ENCODE measurements at regions not wholly inside any gene's neighbourhood (a gene's known extent, or its start where the extent isn't known, plus 50 kb on each side); places are given as distances from the start of the nearest gene placed in this dataset.

GRCh38 chr1:29396438-29397255, 160.3 kb downstream of the PTPRU start:
- ChIA-PET SMC1A (ENCODE audit: uncharacterized antibody, unreplicated experiment) (no interaction called here), CTCF (no interaction called here), RAD21 (ENCODE audit: unreplicated experiment) (no interaction called here), POLR2A (interaction anchor here (0.6 kb wide), 1 partner anchor 753 kb away, joined by 8 read pairs; the partner anchor contains the start of gene TAF12)
- no peak overlapping the region for H2AFZ ChIP-seq (ENCODE audit: control insufficient read depth, low read depth, low read length)
- BruUV-seq (replicated peaks): no TSS peak
- 0 out of 4 replicates have a peak, but pooled peaks cover 0 to 3% of the 10 kb centered on the region in 2 experiments for H3K27me3 ChIP-seq (replicated peaks in 1 of 2; ENCODE audit: control insufficient read depth in 2 of 2, insufficient read depth in 2 of 2, low read length in 1 of 2)
- no peaks in the 10 kb centered on the region for H4K20me1 ChIP-seq (ENCODE audit: control insufficient read depth, insufficient read depth)
- ATAC-seq: no peak
- H3K4me2 ChIP-seq (ENCODE audit: control insufficient read depth, insufficient read depth): no peak overlapping the region
- no peaks in the 10 kb centered on the region for H3K9me3 ChIP-seq (replicated peaks; ENCODE audit: control insufficient read depth, insufficient read depth, low read length)
- TF ChIP-seq STAT3 (IDR thresholded peaks at IDR 0.05; ENCODE audit: low read depth, low read length) (no peak), POU2F2 (IDR thresholded peaks at IDR 0.05; ENCODE audit: borderline replicate concordance, low read depth, low read length) (no peak), HDGF (IDR thresholded peaks at IDR 0.05) (no peak), ESRRA (IDR thresholded peaks at IDR 0.05; ENCODE audit: low read length) (no peak), YBX1 (IDR thresholded peaks at IDR 0.05) (no peak), CBX3 (IDR thresholded peaks at IDR 0.05; ENCODE audit: borderline replicate concordance, low read depth) (no peak), ZNF207 (IDR thresholded peaks at IDR 0.05; ENCODE audit: borderline replicate concordance) (no peak)
- TF ChIP-seq, protein P1, sequence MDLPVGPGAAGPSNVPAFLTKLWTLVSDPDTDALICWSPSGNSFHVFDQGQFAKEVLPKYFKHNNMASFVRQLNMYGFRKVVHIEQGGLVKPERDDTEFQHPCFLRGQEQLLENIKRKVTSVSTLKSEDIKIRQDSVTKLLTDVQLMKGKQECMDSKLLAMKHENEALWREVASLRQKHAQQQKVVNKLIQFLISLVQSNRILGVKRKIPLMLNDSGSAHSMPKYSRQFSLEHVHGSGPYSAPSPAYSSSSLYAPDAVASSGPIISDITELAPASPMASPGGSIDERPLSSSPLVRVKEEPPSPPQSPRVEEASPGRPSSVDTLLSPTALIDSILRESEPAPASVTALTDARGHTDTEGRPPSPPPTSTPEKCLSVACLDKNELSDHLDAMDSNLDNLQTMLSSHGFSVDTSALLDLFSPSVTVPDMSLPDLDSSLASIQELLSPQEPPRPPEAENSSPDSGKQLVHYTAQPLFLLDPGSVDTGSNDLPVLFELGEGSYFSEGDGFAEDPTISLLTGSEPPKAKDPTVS (IDR thresholded peaks at IDR 0.05; ENCODE audit: low read depth, low read length): no peak
- no peak for DNase-seq (ENCODE audit: low read depth, low spot score)
- H3K9ac ChIP-seq (ENCODE audit: control insufficient read depth, insufficient read depth, low read length): no peak overlapping the region
- H3K27ac ChIP-seq (ENCODE audit: control insufficient read depth, insufficient read depth): no peak overlapping the region
- FAIRE-seq: no peak
- no peak overlapping the region for H3K4me3 ChIP-seq
- 29% methylated on average over 10 of the region's 10 CpGs for WGBS (ENCODE audit: insufficient coverage, insufficient replicate concordance, low lambda C conversion rate, missing lambda C conversion rate)
- intact Hi-C loops (cut with micrococcal nuclease; ENCODE audit: unreplicated experiment) (no loop called here), in situ Hi-C loops (cut with MboI) (no loop called here)
- H3K4me1 ChIP-seq (ENCODE audit: control insufficient read depth, insufficient read depth, low read length): no peaks in the 10 kb centered on the region
- no peaks in the 10 kb centered on the region for H3K79me2 ChIP-seq (ENCODE audit: control insufficient read depth, insufficient read depth, low read length)
- H3K36me3 ChIP-seq (ENCODE audit: control insufficient read depth in 2 of 2, insufficient read depth in 2 of 2, low read length in 1 of 2): no peaks in the 10 kb centered on the region
